RWPE2 (cell line): ENCODE measurements at regions not wholly inside any gene's neighbourhood (a gene's known extent, or its start where the extent isn't known, plus 50 kb on each side); places are given as distances from the start of the nearest gene placed in this dataset.
A peak's percentile ranks its signal among the peaks of the same experiment; 100 is the strongest.

Source experiments
- ATAC-seq: fragments of 200-7000 bp; cut with Tn5 transposase; 3 replicates; pipeline ENCODE4 v1.9.1; 2021; ENCODE audit warnings: low read depth
- DNase-seq: peaks from one replicate; pipeline ENCODE4 v3.0.0-alpha.2; 2020; ENCODE audit warnings: low spot score
- H3K27ac ChIP-seq: fragments of 450-650 bp; 2 replicates; pipeline ENCODE4 v1.5.1; 2017; ENCODE audit warnings: mild to moderate bottlenecking; ENCODE audit not compliant: poor library complexity, severe bottlenecking
- H3K27me3 ChIP-seq: fragments of 250-450 bp; sonication (Bioruptor Pico); 2 replicates; pipeline ENCODE4 v1.5.1; 2021; ENCODE audit warnings: mild to moderate bottlenecking, moderate library complexity; ENCODE audit not compliant: insufficient read depth, poor library complexity, severe bottlenecking
- H3K36me3 ChIP-seq: fragments of 250-450 bp; sonication (Bioruptor Pico); 2 replicates; pipeline ENCODE4 v1.5.1; 2020; ENCODE audit warnings: low read depth, mild to moderate bottlenecking, moderate library complexity
- H3K4me1 ChIP-seq: fragments of 250-450 bp; sonication (Bioruptor Pico); 2 replicates; pipeline ENCODE4 v1.5.1; 2021; ENCODE audit warnings: mild to moderate bottlenecking, moderate library complexity; ENCODE audit not compliant: insufficient read depth, poor library complexity, severe bottlenecking
- H3K4me3 ChIP-seq: fragments of 250-450 bp; sonication (Bioruptor Pico); 2 replicates; pipeline ENCODE4 v1.5.1; 2021; ENCODE audit warnings: mild to moderate bottlenecking, moderate library complexity; ENCODE audit not compliant: severe bottlenecking
- H3K9me3 ChIP-seq: fragments of 250-450 bp; sonication (Bioruptor Pico); 2 replicates; pipeline ENCODE4 v1.5.1; 2021; ENCODE audit warnings: mild to moderate bottlenecking, moderate library complexity; ENCODE audit not compliant: severe bottlenecking
- TF ChIP-seq, protein P1 (sequence below): fragments of 450-650 bp; IDR thresholded peaks from one replicate; pipeline ENCODE4 v1.5.1; 2017; ENCODE audit warnings: mild to moderate bottlenecking, moderate library complexity; ENCODE audit not compliant: poor library complexity, severe bottlenecking

DNA sequence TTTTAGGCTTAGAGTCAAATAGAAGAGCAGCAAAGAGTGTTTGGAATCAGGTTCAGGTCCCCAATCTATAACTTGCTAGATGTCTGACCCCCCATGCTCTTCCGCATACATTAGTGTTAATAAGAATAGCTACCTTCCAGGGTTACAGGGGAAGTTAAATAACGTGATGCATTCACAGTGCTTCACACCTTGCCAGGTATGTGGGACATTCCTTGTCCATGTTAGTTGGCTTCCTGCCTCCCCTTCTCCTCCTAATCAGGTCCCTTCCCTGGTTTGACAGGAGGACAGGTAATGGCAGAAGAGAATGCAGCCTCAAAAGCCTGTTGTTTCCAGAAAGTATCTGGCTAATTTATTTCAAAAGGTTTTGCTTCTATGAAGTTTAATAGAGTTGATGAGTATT lies 248.7 kb downstream of the MID1IP1 start:
- Histone ChIP-seq H3K9me3 (no peaks in the 10 kb centered on the region), H3K27me3 (no peaks in the 10 kb centered on the region), H3K36me3 (no peaks in the 10 kb centered on the region), H3K27ac (no peak overlapping the region), H3K4me3 (no peak overlapping the region), H3K4me1 (no peaks in the 10 kb centered on the region)
- ATAC-seq: no peak
- no peak for DNase-seq
- TF ChIP-seq, protein P1, sequence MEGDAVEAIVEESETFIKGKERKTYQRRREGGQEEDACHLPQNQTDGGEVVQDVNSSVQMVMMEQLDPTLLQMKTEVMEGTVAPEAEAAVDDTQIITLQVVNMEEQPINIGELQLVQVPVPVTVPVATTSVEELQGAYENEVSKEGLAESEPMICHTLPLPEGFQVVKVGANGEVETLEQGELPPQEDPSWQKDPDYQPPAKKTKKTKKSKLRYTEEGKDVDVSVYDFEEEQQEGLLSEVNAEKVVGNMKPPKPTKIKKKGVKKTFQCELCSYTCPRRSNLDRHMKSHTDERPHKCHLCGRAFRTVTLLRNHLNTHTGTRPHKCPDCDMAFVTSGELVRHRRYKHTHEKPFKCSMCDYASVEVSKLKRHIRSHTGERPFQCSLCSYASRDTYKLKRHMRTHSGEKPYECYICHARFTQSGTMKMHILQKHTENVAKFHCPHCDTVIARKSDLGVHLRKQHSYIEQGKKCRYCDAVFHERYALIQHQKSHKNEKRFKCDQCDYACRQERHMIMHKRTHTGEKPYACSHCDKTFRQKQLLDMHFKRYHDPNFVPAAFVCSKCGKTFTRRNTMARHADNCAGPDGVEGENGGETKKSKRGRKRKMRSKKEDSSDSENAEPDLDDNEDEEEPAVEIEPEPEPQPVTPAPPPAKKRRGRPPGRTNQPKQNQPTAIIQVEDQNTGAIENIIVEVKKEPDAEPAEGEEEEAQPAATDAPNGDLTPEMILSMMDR: no peak

GRCh38 chrX:39050427-39050826 lies 249.2 kb downstream of the MID1IP1 start:
- no peak for DNase-seq
- Histone ChIP-seq H3K27me3 (no peaks in the 10 kb centered on the region), H3K4me1 (no peaks in the 10 kb centered on the region), H3K9me3 (no peaks in the 10 kb centered on the region), H3K36me3 (no peaks in the 10 kb centered on the region), H3K4me3 (no peak overlapping the region), H3K27ac (no peak overlapping the region)
- 0 out of 3 replicates have a peak, but pooled peaks have one; percentile 35 for ATAC-seq
- TF ChIP-seq, protein P1: no peak

- TF ChIP-seq, protein P1: no peak
- H3K27me3 ChIP-seq: no peaks in the 10 kb centered on the region
- no peak overlapping the region for H3K4me3 ChIP-seq
- no peaks in the 10 kb centered on the region for H3K4me1 ChIP-seq
- no peaks in the 10 kb centered on the region for H3K9me3 ChIP-seq
- H3K36me3 ChIP-seq: no peaks in the 10 kb centered on the region
- no peak for DNase-seq
- no peak for ATAC-seq
- H3K27ac ChIP-seq: no peak overlapping the region
Measured at GRCh38 chrX:39052751-39053150, 251.5 kb downstream of the MID1IP1 start.

- H3K27me3 ChIP-seq: no peaks in the 10 kb centered on the region
- H3K27ac ChIP-seq: no peak overlapping the region
- TF ChIP-seq, protein P1: no peak
- ATAC-seq (no peak), DNase-seq (no peak)
- no peaks in the 10 kb centered on the region for H3K4me1 ChIP-seq
- H3K36me3 ChIP-seq: no peaks in the 10 kb centered on the region
- H3K9me3 ChIP-seq: no peaks in the 10 kb centered on the region
- no peak overlapping the region for H3K4me3 ChIP-seq
Measured at GRCh38 chrX:39058724-39059123, 257.5 kb downstream of the MID1IP1 start.

GRCh38 chrX:39059866-39060265 lies 258.6 kb downstream of the MID1IP1 start:
- Histone ChIP-seq H3K27ac (no peak overlapping the region), H3K9me3 (no peaks in the 10 kb centered on the region), H3K36me3 (no peaks in the 10 kb centered on the region), H3K4me1 (no peaks in the 10 kb centered on the region), H3K27me3 (no peaks in the 10 kb centered on the region), H3K4me3 (no peak overlapping the region)
- no peak for ATAC-seq
- no peak for DNase-seq
- TF ChIP-seq, protein P1: no peak
